Testis (tissue), 2 donors: ENCODE measurements at regions not wholly inside any gene's neighbourhood (a gene's known extent, or its start where the extent isn't known, plus 50 kb on each side); places are given as distances from the start of the nearest gene placed in this dataset.

Experiments
- DNase-seq: peaks from one replicate; pipeline ENCODE4 v3.0.0-alpha.2; 2019
- H3K27ac ChIP-seq, 2 donors: fragments of 200-600 bp; sonication (generic); one replicate each; pipeline ENCODE4 v1.5.1; 2019
- H3K27me3 ChIP-seq: fragments of 200-600 bp; sonication (generic); one replicate; pipeline ENCODE4 v1.5.1; 2019
- H3K36me3 ChIP-seq: fragments of 200-600 bp; sonication (generic); one replicate; pipeline ENCODE4 v1.5.1; 2017; ENCODE audit warnings: low read depth; ENCODE audit errors: missing control alignments
- H3K4me1 ChIP-seq: fragments of 200-600 bp; sonication (generic); one replicate; pipeline ENCODE4 v1.5.1; 2019
- H3K4me3 ChIP-seq, 2 donors: fragments of 200-600 bp; sonication (generic); one replicate each; pipeline ENCODE4 v1.5.1; 2017 to 2019
- H3K9me3 ChIP-seq: fragments of 200-600 bp; sonication (generic); one replicate; pipeline ENCODE4 v1.5.1; 2017
- POLR2A ChIP-seq: fragments of 450-650 bp; IDR thresholded peaks from one replicate; pipeline ENCODE4 v1.6.1; 2017; ENCODE audit warnings: antibody characterized with exemption, mild to moderate bottlenecking, moderate library complexity
- WGBS, 2 donors: methylation state at CpG; one replicate each; pipeline ENCODE4 v1.1.5; 2018; 5-methylcytosine and 5-hydroxymethylcytosine counted together
- intact Hi-C: fragments of 100-400 bp; cut with DNase I; formaldehyde crosslinking; loops from one replicate; pipeline ENCODE4 v1.15.1; 2023; ENCODE audit warnings: low total_unique reads
- TF ChIP-seq, protein P1 (sequence below), 3 experiments: fragments of 450-650 bp in 2 of 3; fragments of 200-600 bp in 1 of 3; sonication (generic) in 1 of 3; IDR thresholded peaks; one replicate each; pipeline ENCODE4 v1.5.1; 2016 to 2019; ENCODE audit warnings: antibody characterized with exemption in 3 of 3, mild to moderate bottlenecking in 2 of 3, moderate library complexity in 1 of 3

- no peak overlapping the region for H3K27ac ChIP-seq
- H3K9me3 ChIP-seq: no peaks in the 10 kb centered on the region
- DNase-seq: no peak
- H3K4me1 ChIP-seq: no peaks in the 10 kb centered on the region
- H3K27me3 ChIP-seq: no peaks in the 10 kb centered on the region
- TF ChIP-seq, protein P1, sequence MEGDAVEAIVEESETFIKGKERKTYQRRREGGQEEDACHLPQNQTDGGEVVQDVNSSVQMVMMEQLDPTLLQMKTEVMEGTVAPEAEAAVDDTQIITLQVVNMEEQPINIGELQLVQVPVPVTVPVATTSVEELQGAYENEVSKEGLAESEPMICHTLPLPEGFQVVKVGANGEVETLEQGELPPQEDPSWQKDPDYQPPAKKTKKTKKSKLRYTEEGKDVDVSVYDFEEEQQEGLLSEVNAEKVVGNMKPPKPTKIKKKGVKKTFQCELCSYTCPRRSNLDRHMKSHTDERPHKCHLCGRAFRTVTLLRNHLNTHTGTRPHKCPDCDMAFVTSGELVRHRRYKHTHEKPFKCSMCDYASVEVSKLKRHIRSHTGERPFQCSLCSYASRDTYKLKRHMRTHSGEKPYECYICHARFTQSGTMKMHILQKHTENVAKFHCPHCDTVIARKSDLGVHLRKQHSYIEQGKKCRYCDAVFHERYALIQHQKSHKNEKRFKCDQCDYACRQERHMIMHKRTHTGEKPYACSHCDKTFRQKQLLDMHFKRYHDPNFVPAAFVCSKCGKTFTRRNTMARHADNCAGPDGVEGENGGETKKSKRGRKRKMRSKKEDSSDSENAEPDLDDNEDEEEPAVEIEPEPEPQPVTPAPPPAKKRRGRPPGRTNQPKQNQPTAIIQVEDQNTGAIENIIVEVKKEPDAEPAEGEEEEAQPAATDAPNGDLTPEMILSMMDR (IDR thresholded peaks at IDR 0.05): no peak
- no peak for TF ChIP-seq POLR2A
- H3K36me3 ChIP-seq: no peaks in the 10 kb centered on the region
- intact Hi-C loops: no loop called here
- no peak overlapping the region for H3K4me3 ChIP-seq
Observed at GRCh38 chr1:219402925-219403324, 210.0 kb downstream of the ZC3H11B start.

DNA sequence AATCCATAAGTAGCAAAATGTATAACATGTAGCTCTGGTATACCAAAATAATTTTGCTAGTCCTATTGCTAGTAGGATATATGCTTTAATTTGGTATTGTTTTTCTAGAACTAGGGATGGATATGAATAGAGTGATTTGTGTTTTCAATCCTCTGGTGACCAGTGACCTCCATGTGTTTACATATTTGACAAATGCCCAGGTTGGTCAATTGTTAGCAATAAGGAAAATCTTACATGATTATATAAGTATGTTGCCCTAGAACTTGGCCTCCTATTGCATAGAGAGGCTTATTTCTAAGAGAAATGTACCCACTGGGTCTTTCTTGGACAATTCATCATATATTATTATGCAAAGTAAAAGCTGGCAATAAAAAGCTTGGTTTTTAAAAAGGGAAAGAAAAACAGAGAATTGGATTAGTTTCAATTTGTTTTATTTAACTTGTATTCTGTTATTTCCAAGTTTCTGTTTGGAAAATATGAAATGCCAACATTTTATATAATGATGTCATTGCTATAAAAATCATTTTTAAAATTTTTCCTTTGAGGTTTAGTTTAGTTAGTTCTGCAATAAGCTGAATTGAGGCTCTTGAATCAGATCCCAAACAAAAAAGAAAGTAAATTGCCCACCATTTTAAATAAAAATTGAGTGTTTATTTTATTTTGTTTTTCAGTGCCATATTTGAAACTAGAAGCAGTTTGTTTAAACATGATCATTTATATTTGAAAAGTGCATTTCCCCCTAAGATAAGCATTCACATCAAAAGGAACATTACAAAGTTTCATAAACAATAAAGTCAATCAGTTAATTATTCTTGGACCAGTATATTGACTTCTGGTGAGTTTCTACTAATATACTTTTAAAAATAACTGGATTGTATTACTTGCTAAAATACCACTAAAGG is 210.9 kb downstream of the ZC3H11B start:
- TF ChIP-seq, protein P1 (IDR thresholded peaks at IDR 0.05): no peak
- TF ChIP-seq POLR2A: no peak
- Histone ChIP-seq H3K27me3 (no peaks in the 10 kb centered on the region), H3K27ac (no peak overlapping the region), H3K9me3 (no peaks in the 10 kb centered on the region), H3K4me3 (no peak overlapping the region), H3K36me3 (no peaks in the 10 kb centered on the region), H3K4me1 (no peaks in the 10 kb centered on the region)
- intact Hi-C loops: no loop called here
- no peak for DNase-seq

DNA sequence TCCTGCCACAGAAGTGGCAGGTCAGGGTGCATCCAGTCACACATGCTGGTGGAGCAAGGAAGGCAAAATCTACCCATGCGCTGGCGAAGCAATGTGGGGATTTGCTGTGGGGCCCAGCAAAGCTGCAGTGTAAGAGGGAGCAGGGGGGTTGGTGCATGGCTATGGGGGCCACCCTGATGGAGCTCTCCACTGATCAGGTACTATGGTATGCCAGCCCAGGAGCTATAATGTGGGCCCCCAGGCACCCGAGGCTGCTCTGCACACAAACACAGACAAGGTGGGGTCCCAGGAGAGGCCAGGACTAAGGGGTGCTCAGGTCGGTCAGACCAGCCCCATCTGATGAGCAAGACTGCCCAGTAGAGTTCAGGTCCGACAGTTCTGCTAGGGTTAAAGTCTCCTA is 213.5 kb downstream of the ZC3H11B start:
- Histone ChIP-seq H3K27me3 (no peaks in the 10 kb centered on the region), H3K4me1 (no peaks in the 10 kb centered on the region), H3K9me3 (no peaks in the 10 kb centered on the region), H3K4me3 (no peak overlapping the region), H3K36me3 (no peaks in the 10 kb centered on the region), H3K27ac (no peak overlapping the region)
- intact Hi-C loops: no loop called here
- TF ChIP-seq POLR2A: no peak
- TF ChIP-seq, protein P1 (IDR thresholded peaks at IDR 0.05): no peak
- DNase-seq: no peak
- WGBS, 2 donors: 93 to 100% methylated on average over 3 to 5 of the region's 5 CpGs

- no peaks in the 10 kb centered on the region for H3K27me3 ChIP-seq
- TF ChIP-seq, protein P1 (IDR thresholded peaks at IDR 0.05): no peak
- TF ChIP-seq POLR2A: no peak
- no peaks in the 10 kb centered on the region for H3K36me3 ChIP-seq
- DNase-seq: no peak
- WGBS, 2 donors: 75 to 80% methylated on average over 1 to 2 of the region's 2 CpGs
- H3K9me3 ChIP-seq: no peaks in the 10 kb centered on the region
- intact Hi-C loops: no loop called here
- no peak overlapping the region for H3K27ac ChIP-seq
- H3K4me3 ChIP-seq: no peak overlapping the region
- no peaks in the 10 kb centered on the region for H3K4me1 ChIP-seq
Observed at GRCh38 chr1:219398815-219399396, 214.0 kb downstream of the ZC3H11B start.

DNA sequence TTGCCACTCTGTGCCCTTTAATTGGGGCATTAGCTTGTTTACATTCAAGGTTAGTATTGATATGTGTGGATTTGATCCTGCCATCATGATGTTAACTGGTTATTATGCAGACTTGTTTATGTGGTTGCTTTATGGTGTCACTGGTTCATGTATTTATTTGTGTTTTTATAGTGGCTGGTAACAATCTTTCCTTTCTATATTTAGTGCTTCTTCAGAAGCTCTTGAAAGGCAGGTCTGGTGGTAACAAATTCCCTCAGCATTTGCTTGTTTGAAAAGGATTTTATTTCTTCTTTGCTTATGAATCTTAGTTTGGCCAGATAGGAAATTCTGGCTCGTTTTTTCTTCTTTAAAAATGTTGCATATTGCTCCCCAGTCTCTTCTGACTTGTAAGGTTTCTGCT is 215.4 kb downstream of the ZC3H11B start:
- Histone ChIP-seq H3K4me1 (no peaks in the 10 kb centered on the region), H3K27me3 (no peaks in the 10 kb centered on the region), H3K9me3 (no peaks in the 10 kb centered on the region), H3K27ac (no peak overlapping the region), H3K4me3 (no peak overlapping the region), H3K36me3 (no peaks in the 10 kb centered on the region)
- intact Hi-C loops: no loop called here
- TF ChIP-seq, protein P1 (IDR thresholded peaks at IDR 0.05): no peak
- no peak for TF ChIP-seq POLR2A
- 48 to 78% methylated on average over 1 of the region's 1 CpG for WGBS, 2 donors
- no peak for DNase-seq
